IPS-20b (cell line): ENCODE measurements at regions not wholly inside any gene's neighbourhood (a gene's known extent, or its start where the extent isn't known, plus 50 kb on each side); places are given as distances from the start of the nearest gene placed in this dataset.

Source experiments
- H3K27ac ChIP-seq: one replicate; pipeline ENCODE4 v1.5.1; 2013; ENCODE audit warnings: low read length
- H3K27me3 ChIP-seq: 2 replicates; pipeline ENCODE4 v1.6.1; 2013; ENCODE audit warnings: mild to moderate bottlenecking, low read length, inconsistent platforms; ENCODE audit not compliant: insufficient read depth
- H3K36me3 ChIP-seq: 2 replicates; pipeline ENCODE4 v1.6.1; 2013; ENCODE audit warnings: low read depth, mild to moderate bottlenecking, inconsistent platforms, low read length, moderate library complexity; ENCODE audit not compliant: insufficient read depth
- H3K4me1 ChIP-seq: 2 replicates; pipeline ENCODE4 v1.6.1; 2013; ENCODE audit warnings: mild to moderate bottlenecking, control low read depth, inconsistent platforms, low read length, moderate library complexity; ENCODE audit not compliant: insufficient read depth
- H3K4me3 ChIP-seq: 2 replicates; pipeline ENCODE4 v1.5.1; 2013; ENCODE audit warnings: mild to moderate bottlenecking, low read length, inconsistent platforms
- H3K9ac ChIP-seq: 2 replicates; pipeline ENCODE4 v1.6.1; 2013; ENCODE audit warnings: low read depth, mild to moderate bottlenecking, inconsistent platforms, low read length, moderate library complexity
- H3K9me3 ChIP-seq: 2 replicates; pipeline ENCODE4 v1.6.1; 2013; ENCODE audit warnings: mild to moderate bottlenecking, low read depth, low read length, inconsistent platforms; ENCODE audit not compliant: insufficient read depth

DNA sequence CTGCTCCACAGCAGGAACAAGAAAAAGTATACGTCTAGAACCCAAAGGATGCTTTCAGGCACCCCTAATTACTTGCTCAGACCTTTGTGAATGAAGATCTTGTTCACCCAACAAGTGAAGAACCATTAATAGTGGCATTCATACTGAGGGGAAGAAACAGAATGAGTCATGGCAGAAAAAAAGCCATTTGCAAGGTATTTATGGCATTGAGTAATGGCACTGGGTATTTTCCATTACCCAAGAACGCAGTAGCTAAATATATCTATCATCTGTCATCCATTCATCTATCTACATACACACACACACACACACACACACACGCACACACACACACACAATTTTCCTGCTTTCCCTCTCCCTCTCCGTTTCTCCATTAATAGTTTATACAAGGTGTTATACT is 56.4 kb upstream of the XIRP2 start:
- Histone ChIP-seq H3K27me3 (no peaks in the 10 kb centered on the region), H3K9ac (no peak overlapping the region), H3K36me3 (no peaks in the 10 kb centered on the region)

DNA sequence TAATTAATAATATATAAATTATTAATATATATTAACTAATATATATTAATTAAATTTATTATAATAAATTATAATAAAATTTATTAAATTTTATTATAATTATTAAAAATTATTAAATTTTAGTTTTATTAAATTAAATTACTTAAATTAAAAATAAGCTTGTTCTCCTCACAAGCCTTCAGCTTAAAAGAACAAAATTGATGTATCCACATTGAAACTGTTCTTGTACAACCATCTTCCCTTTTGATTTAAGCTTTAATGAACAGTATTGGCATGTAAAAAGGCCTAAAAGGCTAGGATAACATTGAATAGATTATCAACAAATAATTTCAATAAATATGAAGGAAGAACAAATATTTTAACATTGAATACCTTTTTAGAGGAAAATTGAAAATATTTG is 62.4 kb upstream of the XIRP2 start:
- no peak overlapping the region for H3K4me3 ChIP-seq
- H3K27ac ChIP-seq = no peak overlapping the region
- no peak overlapping the region for H3K9ac ChIP-seq
- H3K9me3 ChIP-seq = no peaks in the 10 kb centered on the region
- H3K36me3 ChIP-seq = no peaks in the 10 kb centered on the region
- H3K4me1 ChIP-seq = no peaks in the 10 kb centered on the region
- H3K27me3 ChIP-seq = no peaks in the 10 kb centered on the region

More for the DNA sequence above, 56.4 kb upstream of the XIRP2 start:
- Histone ChIP-seq H3K4me3 (no peak overlapping the region), H3K4me1 (no peaks in the 10 kb centered on the region), H3K9me3 (no peaks in the 10 kb centered on the region), H3K27ac (no peak overlapping the region)

DNA sequence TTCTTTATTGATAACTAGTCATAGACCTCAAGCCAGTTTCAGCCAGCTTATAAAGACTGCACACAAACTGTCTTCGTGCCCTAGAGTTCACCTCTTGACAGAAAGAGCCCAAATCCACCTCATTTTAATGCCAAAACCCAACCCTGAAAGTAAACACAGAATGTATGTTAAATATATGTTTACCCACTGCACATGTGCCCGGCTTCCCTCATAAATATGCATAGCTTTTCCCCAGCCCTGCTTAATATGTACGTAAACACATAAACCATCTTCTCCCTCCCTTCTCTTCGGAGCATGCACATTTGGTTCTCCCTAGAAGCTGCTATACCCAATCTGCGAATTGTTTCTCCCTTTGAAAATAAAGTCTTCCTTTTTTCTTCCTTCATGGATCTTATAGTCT is 73.9 kb upstream of the XIRP2 start:
- Histone ChIP-seq H3K9me3 (no peaks in the 10 kb centered on the region), H3K27ac (no peak overlapping the region), H3K4me1 (no peaks in the 10 kb centered on the region), H3K9ac (no peak overlapping the region), H3K27me3 (no peaks in the 10 kb centered on the region), H3K4me3 (no peak overlapping the region), H3K36me3 (no peaks in the 10 kb centered on the region)

DNA sequence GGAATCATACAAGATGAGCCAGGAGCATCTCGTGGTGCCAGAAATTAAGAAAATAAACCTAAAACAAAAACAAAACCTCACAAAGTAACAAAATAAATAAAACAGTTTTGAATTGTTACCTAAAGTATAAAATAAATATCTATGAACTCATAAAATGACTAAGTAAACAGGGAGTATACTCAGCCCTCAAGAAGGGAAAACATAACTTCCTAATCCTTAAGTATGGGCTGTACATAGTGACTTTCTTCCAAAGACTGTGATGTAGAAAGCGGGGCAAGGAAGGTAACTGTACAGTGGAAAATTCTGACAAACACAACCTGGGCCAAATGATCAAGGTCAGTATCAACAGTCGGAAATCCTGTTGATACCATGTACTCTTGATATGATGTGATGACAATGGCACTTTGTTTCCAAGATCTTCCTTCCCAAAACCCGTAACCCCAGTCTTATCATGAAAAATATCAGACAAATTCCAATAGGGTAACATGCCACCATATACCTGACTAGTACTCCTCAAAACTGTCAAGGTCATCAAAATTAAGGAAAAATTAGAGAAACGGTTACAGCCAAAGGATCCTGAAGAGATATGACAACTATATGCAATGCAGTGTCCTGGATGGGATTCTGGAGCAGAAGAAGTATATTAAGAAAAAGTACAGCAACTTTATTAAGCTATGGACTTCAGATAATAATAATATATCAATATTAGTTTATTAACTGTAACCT is 76.0 kb upstream of the XIRP2 start:
- Histone ChIP-seq H3K27me3 (no peaks in the 10 kb centered on the region), H3K36me3 (no peaks in the 10 kb centered on the region), H3K27ac (no peak overlapping the region), H3K4me1 (no peaks in the 10 kb centered on the region), H3K9ac (no peak overlapping the region), H3K4me3 (no peak overlapping the region), H3K9me3 (no peaks in the 10 kb centered on the region)

DNA sequence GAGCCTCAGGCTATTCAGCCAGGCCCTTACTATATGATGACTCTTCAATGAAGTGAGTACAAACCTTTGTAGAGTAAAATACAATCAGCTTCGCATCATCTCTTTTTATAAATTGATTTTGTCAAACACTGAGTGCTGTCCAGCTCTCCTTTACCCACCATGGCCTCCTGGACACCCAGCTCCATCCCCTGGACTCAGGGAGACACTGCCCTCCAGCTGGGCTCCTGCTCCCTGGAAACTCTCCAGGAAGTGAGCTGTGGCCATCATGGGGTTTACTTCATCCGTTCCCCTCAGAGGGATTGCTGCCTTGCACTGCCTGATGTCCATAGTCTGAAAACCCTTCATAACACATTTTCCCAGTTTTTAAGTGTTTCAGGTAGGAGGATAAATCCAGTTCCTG is 82.5 kb upstream of the XIRP2 start:
- H3K27me3 ChIP-seq = no peaks in the 10 kb centered on the region
- no peak overlapping the region for H3K27ac ChIP-seq
- no peaks in the 10 kb centered on the region for H3K36me3 ChIP-seq
- no peaks in the 10 kb centered on the region for H3K9me3 ChIP-seq
- no peak overlapping the region for H3K4me3 ChIP-seq
- H3K9ac ChIP-seq = no peak overlapping the region
- no peaks in the 10 kb centered on the region for H3K4me1 ChIP-seq

DNA sequence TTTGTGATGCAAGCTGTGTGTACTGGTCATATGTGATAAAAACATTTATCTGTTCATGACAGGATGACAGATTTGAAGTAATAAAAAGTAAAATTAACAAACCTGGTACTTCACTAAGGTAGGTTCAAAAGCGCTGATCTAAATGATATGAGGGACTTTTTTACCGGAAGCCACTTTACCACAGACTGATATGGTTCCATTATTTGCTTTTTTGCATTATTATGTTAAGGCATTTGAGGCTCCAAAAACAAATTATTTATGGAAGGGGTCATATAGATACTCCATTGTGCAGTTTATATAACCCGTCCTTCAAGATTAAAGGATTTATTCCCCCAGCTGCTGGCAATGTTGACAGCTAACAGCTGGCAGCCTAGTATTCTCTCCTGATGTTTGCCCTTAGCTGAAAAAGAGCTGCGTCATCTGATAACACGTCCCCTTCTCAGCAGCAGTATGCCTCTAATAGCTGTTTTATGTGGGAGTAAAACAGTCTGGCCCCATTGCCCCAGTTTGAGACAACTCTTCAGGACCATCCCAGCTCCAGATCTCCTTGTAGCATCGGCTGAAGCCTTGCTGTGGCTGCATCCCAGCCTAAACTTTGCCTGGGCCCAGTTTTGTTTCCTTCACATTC is 84.8 kb upstream of the XIRP2 start:
- H3K9ac ChIP-seq = no peak overlapping the region
- H3K4me3 ChIP-seq = no peak overlapping the region
- H3K36me3 ChIP-seq = no peaks in the 10 kb centered on the region
- no peaks in the 10 kb centered on the region for H3K27me3 ChIP-seq
- H3K4me1 ChIP-seq = no peaks in the 10 kb centered on the region
- H3K27ac ChIP-seq = no peak overlapping the region
- H3K9me3 ChIP-seq = no peaks in the 10 kb centered on the region

DNA sequence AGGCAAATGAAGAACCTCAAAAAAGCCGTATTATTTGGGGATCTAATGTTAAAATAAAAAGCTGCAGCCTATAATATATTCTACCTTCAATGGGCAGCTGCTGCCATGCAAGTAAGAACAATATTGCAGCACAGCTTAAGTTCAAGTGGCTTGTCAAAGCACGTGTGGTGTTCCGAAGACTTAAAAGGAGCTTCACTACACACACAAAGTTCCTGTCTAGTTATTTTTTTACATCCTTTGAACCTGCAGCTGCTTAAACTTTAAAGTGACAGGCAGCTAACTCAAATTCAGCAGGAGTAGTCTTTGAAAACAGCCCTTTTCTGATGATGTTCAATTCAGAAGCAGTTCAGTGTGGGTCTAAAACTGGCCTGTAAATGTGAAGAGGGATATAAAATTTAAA is 85.8 kb upstream of the XIRP2 start:
- Histone ChIP-seq H3K9me3 (no peaks in the 10 kb centered on the region), H3K9ac (no peak overlapping the region), H3K4me3 (no peak overlapping the region), H3K4me1 (no peaks in the 10 kb centered on the region), H3K27ac (no peak overlapping the region), H3K27me3 (no peaks in the 10 kb centered on the region), H3K36me3 (no peaks in the 10 kb centered on the region)

DNA sequence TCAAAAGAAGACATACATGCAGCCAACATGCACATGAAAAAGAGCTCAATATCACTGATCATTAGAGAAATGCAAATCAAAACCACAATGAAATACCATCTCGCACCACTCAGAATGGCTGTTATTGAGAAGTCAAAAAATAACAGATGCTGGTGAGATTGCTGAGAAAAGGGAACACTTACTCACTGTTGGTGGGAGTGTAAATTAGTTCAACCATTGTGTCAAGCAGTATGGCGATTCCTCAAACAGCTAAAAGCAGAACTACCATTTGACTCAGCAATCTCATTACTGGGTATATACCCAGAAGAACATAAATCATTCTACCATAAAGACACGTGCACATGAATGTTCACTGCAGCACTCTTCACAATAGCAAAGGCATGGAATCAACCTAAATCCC is 95.5 kb upstream of the XIRP2 start:
- Histone ChIP-seq H3K4me3 (no peak overlapping the region), H3K9me3 (peaks cover 10% of the 10 kb centered on the region), H3K27me3 (no peaks in the 10 kb centered on the region), H3K36me3 (no peaks in the 10 kb centered on the region), H3K4me1 (no peaks in the 10 kb centered on the region), H3K9ac (no peak overlapping the region), H3K27ac (no peak overlapping the region)

DNA sequence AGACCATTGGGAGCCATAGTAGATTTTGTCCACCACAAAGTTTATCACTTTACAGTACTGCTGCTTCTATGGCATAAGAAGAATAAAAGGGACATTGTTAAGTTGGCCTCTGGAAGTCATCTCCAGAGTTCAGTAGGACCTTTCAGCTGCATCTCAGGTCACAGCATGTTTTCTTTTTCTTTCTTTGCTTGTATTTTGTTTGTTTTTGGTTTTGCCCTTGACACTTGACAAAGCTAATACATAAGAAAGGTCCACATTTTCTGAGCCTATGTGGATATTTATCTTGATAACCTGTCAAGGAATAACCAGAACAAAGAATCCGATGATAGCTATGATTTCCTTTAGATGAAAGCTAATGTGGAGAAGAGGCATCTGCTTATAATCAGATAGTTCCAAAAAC is 101.6 kb upstream of the XIRP2 start:
- no peaks in the 10 kb centered on the region for H3K27me3 ChIP-seq
- peaks cover 3% of the 10 kb centered on the region; the same call in 1 of the 2 replicates for H3K4me1 ChIP-seq
- no peak overlapping the region for H3K27ac ChIP-seq
- H3K4me3 ChIP-seq = no peak overlapping the region
- H3K36me3 ChIP-seq = no peaks in the 10 kb centered on the region
- no peak overlapping the region for H3K9ac ChIP-seq
- peaks cover under 1% of the 10 kb centered on the region; the same call in 1 of the 2 replicates for H3K9me3 ChIP-seq

DNA sequence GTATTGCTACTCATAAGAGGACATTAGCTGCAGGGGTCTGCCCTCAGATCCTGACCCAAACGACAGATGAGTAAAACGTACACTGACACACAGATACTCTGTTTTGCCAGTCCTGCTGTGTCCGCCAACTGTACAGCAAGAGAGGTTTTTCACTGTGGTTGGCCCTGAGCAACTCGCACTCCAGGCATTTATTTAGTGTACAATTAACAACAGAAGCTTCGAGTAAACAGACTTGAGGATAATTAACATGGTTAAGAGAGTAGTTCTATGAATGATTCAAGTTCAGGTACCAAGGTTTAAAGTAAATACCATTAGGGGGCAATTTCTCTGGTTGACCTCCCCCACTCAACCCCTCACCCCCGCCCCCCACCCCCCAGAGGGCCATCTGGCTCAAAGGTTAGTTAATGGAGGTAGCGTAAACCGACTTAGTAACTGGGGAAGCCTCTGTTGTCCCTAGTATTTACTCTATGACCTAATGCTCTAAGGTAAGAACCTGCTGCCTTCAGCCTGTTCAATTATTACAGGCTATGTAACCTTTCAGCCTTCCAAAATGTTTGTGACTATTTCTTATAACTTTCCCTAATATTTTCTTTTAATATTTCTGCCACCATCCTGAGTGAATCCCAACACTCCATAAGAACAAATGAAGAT is 103.9 kb upstream of the XIRP2 start:
- H3K27ac ChIP-seq = no peak overlapping the region
- H3K27me3 ChIP-seq = no peaks in the 10 kb centered on the region
- no peak overlapping the region for H3K9ac ChIP-seq
- no peaks in the 10 kb centered on the region for H3K36me3 ChIP-seq
- peaks cover 3% of the 10 kb centered on the region; the same call in 1 of the 2 replicates for H3K4me1 ChIP-seq
- no peaks in the 10 kb centered on the region for H3K9me3 ChIP-seq
- H3K4me3 ChIP-seq = no peak overlapping the region

DNA sequence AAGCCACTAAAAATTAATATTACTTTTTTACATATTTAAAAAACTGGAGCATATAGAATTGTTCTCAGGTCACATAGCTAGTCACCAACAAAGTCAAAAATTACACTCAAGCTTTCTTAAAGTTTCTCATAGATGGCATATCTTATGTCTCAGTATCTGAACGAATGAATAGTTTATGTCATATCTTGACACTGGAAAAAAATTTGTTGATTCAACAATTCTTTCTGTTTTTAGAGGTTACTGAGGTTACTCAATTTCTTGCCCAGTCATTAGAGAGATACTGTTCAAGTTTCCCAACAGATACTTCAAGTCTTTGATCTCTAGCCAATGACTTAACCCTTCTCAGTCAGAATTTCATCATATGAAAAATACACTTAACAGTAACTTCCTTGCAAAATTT is 113.1 kb upstream of the XIRP2 start:
- no peak overlapping the region for H3K9ac ChIP-seq
- H3K4me1 ChIP-seq = peaks cover 30% of the 10 kb centered on the region; the same call in 1 of the 2 replicates
- H3K27ac ChIP-seq = no peak overlapping the region
- no peaks in the 10 kb centered on the region for H3K36me3 ChIP-seq
- no peaks in the 10 kb centered on the region for H3K27me3 ChIP-seq
- no peaks in the 10 kb centered on the region for H3K9me3 ChIP-seq
- H3K4me3 ChIP-seq = no peak overlapping the region
